ENCODE measurements at regions not wholly inside any gene's neighbourhood (a gene's known extent, or its start where the extent isn't known, plus 50 kb on each side); places are given as distances from the start of the nearest gene placed in this dataset.

DNA sequence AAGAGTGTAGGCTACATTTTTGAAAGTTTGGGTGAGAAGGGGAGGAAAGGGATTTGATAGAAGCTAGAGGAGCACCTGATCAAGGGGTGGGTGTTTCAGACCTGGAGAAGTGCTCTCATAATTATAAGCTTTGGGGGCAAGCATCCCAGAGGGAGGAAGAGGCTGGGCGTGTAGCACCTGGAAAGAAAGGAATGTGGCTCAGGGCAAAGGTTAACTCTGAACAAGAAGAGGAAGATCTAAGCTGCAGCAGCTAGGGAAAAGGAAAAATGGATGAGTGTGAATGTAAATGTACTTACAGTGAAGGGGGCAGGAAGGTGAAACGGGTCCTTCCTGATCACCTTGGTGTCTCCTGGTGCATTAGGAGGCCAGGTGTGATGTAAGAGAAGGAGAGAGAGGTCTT is 49.8 kb upstream of the ANKRD55 start:
- DNase-seq: no peak
